ENCODE measurements at regions not wholly inside any gene's neighbourhood (a gene's known extent, or its start where the extent isn't known, plus 50 kb on each side); places are given as distances from the start of the nearest gene placed in this dataset.

- DNase-seq (ENCODE audit: low read depth, low spot score), result no peak
- in situ Hi-C loops (cut with HindIII; ENCODE audit: low sequenced_read_pairs), result no loop called here
- H3K4me3 ChIP-seq (ENCODE audit: low read depth, low read length), result no peak overlapping the region
- TF ChIP-seq CTCF (IDR thresholded peaks at IDR 0.05; ENCODE audit: low read depth, low read length), result no peak
Observed at GRCh38 chr3:178181088-178181487, 355.1 kb upstream of the KCNMB2 start.

DNA sequence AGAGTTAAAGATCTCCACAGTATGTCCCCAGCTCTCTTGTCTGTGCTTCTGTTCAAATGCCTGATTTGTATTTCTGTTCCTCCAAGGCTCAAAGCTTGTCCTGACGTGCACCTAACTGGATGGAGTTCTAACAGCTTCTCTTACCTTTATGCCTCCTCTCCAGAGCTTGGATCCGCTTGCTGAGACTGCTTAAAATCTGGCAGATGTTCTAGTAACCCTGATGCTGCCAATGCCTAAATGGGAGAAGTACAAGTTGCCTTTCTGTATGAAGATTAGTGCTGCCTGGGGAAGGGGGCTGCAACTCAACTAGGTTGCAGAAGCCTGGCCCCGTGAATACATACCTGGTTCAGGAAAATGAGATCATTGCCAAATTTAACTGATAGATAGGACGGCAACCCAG, 354.5 kb upstream of the KCNMB2 start:
- no peak for DNase-seq (ENCODE audit: low read depth, low spot score)
- H3K4me3 ChIP-seq (ENCODE audit: low read depth, low read length), result no peak overlapping the region
- no peak for TF ChIP-seq CTCF (IDR thresholded peaks at IDR 0.05; ENCODE audit: low read depth, low read length)
- in situ Hi-C loops (cut with HindIII; ENCODE audit: low sequenced_read_pairs), result no loop called here

GRCh38 chr3:178182337-178182779, 353.9 kb upstream of the KCNMB2 start:
- in situ Hi-C loops (cut with HindIII; ENCODE audit: low sequenced_read_pairs), result no loop called here
- no peak for DNase-seq (ENCODE audit: low read depth, low spot score)
- H3K4me3 ChIP-seq (ENCODE audit: low read depth, low read length), result no peak overlapping the region
- no peak for TF ChIP-seq CTCF (IDR thresholded peaks at IDR 0.05; ENCODE audit: low read depth, low read length)

DNA sequence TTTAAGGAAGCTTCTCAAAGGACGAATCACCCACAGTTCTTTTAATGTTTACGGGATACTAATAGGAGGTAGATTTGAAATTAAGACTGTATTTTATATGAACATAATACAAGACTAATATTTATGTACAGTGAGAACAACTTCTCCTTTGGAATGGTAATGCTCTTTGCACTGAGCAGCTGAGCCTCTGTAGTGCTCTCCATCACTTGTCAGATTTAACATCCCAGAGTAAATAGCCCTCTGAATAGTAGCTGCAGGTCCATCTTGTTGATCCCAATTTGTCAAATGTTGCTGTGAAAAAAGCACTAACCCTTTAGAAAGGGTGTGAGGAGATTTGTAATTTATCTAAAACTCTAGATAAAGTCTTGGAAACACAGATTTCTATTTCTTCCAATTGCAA, 351.4 kb upstream of the KCNMB2 start:
- no peak for TF ChIP-seq CTCF (IDR thresholded peaks at IDR 0.05; ENCODE audit: low read depth, low read length)
- DNase-seq (ENCODE audit: low read depth, low spot score), result no peak
- no peak overlapping the region for H3K4me3 ChIP-seq (ENCODE audit: low read depth, low read length)
- in situ Hi-C loops (cut with HindIII; ENCODE audit: low sequenced_read_pairs), result no loop called here

- DNase-seq (ENCODE audit: low read depth, low spot score), result no peak
- in situ Hi-C loops (cut with HindIII; ENCODE audit: low sequenced_read_pairs), result no loop called here
- TF ChIP-seq CTCF (IDR thresholded peaks at IDR 0.05; ENCODE audit: low read depth, low read length), result no peak
- no peak overlapping the region for H3K4me3 ChIP-seq (ENCODE audit: low read depth, low read length)
Observed at GRCh38 chr3:178186666-178187065, 349.6 kb upstream of the KCNMB2 start.

GRCh38 chr3:178189854-178190253, 346.4 kb upstream of the KCNMB2 start:
- in situ Hi-C loops (cut with HindIII; ENCODE audit: low sequenced_read_pairs), result no loop called here
- H3K4me3 ChIP-seq (ENCODE audit: low read depth, low read length), result no peak overlapping the region
- no peak for TF ChIP-seq CTCF (IDR thresholded peaks at IDR 0.05; ENCODE audit: low read depth, low read length)
- no peak for DNase-seq (ENCODE audit: low read depth, low spot score)

GRCh38 chr3:178193846-178194245, 342.4 kb upstream of the KCNMB2 start:
- no peak for DNase-seq (ENCODE audit: low read depth, low spot score)
- H3K4me3 ChIP-seq (ENCODE audit: low read depth, low read length), result no peak overlapping the region
- in situ Hi-C loops (cut with HindIII; ENCODE audit: low sequenced_read_pairs), result no loop called here
- no peak for TF ChIP-seq CTCF (IDR thresholded peaks at IDR 0.05; ENCODE audit: low read depth, low read length)

Data from astrocyte of the spinal cord (primary cell).